ENCODE measurements at regions not wholly inside any gene's neighbourhood (a gene's known extent, or its start where the extent isn't known, plus 50 kb on each side); places are given as distances from the start of the nearest gene placed in this dataset.

DNA sequence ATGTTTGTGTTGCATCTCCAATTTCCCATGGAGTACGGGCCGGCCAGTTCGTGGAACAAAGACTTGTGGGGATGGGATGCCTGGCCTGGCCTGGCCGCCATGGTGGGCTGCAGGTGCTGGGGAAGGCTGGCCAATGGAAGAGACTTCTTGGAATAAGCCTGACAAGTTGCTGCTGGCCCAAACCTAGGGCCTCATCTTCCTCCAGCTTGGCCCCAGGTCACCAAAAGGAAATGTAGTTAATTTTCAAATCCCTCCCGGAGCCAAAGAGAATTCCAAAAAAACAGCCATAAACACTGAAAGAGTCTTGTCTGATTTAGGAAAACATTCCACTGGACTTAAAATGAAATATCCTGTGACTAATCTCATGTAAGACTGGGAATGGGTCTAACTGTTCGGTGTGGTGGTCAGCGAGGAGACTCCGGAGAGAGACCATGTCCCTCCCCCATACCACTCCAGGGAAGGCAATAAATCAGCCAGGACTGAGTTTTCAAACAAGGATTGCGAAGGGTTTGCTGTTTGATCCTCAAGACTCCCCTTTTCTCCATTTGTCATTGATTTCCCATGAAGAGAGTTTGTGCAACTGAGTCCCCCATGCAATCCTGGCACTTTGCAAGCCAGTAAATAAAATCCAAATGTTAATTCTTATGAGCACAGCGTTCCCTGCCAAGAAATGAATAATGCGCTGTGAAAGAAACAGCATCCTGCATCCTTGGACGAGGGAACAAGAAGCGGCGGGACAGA is 128.7 kb upstream of the HABP2 start:
- FAIRE-seq (no peak), DNase-seq (ENCODE audit: insufficient read length, low spot score) (no peak)
- TF ChIP-seq POLR2A (IDR thresholded peaks at IDR 0.05; ENCODE audit: low read depth, low read length), result no peak

DNA sequence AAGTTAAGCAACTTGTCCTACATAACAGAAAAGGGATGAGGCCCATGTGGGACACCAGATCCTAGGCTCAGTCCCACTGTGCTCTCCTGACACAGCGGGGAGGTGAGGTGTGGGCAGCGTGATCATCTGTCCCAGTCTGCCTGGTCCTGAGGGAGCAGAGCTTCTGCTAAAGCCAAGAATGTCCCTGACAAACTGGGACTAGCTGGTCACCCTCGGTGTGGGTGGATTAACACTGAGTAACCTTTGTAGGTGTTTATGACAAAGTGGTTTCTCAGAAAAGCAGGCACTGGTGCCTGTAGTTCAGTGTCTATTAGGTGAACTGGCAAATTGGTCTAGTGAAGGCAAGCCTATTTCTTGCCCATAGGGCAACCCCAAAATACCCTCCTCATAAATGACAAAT is 127.8 kb upstream of the HABP2 start:
- no peak for TF ChIP-seq POLR2A (IDR thresholded peaks at IDR 0.05; ENCODE audit: low read depth, low read length)
- FAIRE-seq, result no peak
- no peak for DNase-seq (ENCODE audit: insufficient read length, low spot score)

DNA sequence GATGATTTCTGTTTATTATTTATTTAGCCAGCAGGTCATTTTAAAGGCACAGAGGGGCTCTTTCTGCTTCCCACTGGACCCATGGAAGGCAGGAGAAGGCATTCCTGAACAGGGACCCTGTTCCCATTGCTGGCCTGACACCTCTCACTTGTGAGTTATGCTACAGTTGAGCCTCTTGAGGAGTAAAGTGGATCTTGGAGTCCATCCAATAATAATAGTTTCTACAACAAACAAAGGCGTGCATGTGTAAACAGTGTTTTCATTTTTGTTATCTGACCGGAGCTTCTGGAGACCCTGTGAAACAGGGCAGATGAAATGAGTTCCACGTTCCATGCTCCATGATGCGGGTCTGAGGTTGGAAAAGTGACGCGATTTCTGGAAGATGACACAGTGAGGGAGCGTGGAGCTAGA is 127.3 kb upstream of the HABP2 start:
- DNase-seq (ENCODE audit: insufficient read length, low spot score), result no peak
- no peak for TF ChIP-seq POLR2A (IDR thresholded peaks at IDR 0.05; ENCODE audit: low read depth, low read length)
- no peak for FAIRE-seq

- DNase-seq (ENCODE audit: insufficient read length, low spot score), result no peak
- FAIRE-seq, result no peak
- no peak for TF ChIP-seq POLR2A (IDR thresholded peaks at IDR 0.05; ENCODE audit: low read depth, low read length)
Observed at GRCh38 chr10:113426181-113426877, 126.5 kb upstream of the HABP2 start.

GRCh38 chr10:113427236-113427735 is 125.6 kb upstream of the HABP2 start:
- FAIRE-seq (no peak), DNase-seq (ENCODE audit: insufficient read length, low spot score) (no peak)
- TF ChIP-seq POLR2A (IDR thresholded peaks at IDR 0.05; ENCODE audit: low read depth, low read length), result no peak

DNA sequence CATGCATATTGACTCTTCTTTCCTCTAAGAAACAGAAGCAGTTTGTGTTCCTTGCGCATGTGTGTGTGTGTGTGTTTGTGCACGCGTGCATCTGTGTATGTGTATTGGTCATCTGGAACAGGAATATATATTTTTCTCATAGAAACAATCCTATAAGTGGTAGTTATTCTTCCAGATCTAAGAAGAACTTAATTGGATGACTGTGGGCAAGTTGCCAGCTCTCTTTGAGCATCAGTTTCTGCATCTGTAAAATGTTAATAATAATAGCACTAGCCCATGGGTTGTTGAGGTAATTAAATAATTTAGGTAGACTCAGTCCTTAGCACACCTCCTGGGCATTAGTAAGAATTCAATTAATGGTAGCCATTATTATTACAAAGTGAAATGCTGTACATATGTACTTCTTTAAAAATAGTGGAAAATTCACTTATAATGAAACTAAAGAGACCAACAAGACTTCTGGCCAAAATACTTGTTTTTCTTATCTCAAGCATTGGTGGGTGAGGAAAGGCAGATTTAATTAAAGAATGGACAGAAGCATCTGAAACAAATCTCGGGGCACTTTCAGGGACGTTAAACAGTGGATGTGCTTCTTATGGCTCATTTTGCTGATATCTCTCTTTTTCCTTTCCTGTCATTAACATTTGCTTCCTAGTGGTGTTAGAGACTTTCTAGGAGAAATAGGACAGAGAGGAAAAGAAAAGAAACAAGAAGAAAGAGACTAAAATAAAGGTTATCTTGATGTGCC is 124.9 kb upstream of the HABP2 start:
- FAIRE-seq (no peak), DNase-seq (ENCODE audit: insufficient read length, low spot score) (no peak)
- TF ChIP-seq POLR2A (IDR thresholded peaks at IDR 0.05; ENCODE audit: low read depth, low read length), result no peak

DNA sequence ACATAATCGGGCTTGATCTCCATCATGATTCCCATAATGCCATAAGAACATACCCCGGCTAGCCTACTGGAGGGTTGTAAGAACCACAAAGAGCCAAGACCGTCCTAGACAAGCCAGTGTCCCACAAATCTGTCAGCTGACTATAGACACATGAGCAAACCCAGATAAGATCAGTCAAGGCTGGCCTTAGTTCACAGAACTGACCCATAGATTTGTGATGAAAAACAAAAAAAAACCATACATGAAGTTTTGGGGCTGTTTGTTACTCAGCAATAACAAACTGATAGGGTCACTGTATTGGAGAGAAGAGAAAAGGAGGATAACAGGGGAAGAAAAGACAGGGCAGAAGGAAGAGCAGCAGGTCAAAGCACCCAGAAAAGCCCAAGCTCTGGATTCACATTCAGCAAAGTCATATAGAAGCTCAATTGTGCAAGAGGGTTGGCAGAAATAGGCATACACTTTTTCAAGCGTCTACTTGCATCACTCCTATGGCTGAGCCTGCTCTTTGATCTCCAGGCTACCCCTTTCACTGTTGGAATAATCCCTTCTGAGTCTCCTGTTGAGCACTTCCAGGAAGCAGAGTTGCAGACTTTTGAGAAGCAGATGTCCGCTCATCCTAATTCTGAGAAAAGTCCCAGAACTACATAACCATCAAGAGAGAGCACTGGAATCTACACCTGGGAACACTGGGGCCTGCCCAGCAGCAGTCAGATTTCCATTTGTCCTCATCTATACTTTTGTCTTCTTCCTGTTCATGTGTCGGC is 122.0 kb upstream of the HABP2 start:
- FAIRE-seq (no peak), DNase-seq (ENCODE audit: insufficient read length, low spot score) (no peak)
- no peak for TF ChIP-seq POLR2A (IDR thresholded peaks at IDR 0.05; ENCODE audit: low read depth, low read length)

GRCh38 chr10:113431398-113432160 is 121.3 kb upstream of the HABP2 start:
- DNase-seq (ENCODE audit: insufficient read length, low spot score) (no peak), FAIRE-seq (no peak)

DNA sequence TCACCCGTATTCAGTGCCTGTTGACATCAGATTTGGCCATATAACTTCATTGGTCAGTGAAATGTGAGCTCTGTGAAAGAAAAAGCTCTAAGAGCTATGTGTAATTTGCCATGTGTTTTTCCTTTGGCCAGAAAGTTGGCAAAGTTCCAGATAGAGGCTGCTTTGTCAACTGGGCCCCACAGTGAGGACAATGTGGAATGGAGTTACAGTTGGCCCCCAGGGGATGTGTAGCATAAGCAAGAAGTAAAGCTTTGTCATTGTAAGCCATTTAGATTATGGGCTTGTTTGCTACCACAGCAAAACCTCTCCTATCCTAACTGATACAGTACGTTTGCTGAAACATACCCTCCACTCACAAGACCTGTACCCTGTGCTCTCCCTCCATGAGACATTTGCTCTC is 119.1 kb upstream of the HABP2 start:
- FAIRE-seq (no peak), DNase-seq (ENCODE audit: insufficient read length, low spot score) (no peak)
- no peak for TF ChIP-seq POLR2A (IDR thresholded peaks at IDR 0.05; ENCODE audit: low read depth, low read length)

More at GRCh38 chr10:113431398-113432160, 121.3 kb upstream of the HABP2 start:
- TF ChIP-seq POLR2A (IDR thresholded peaks at IDR 0.05; ENCODE audit: low read depth, low read length), result no peak

GRCh38 chr10:113434315-113434714 is 118.5 kb upstream of the HABP2 start:
- TF ChIP-seq POLR2A (IDR thresholded peaks at IDR 0.05; ENCODE audit: low read depth, low read length), result no peak
- DNase-seq (ENCODE audit: insufficient read length, low spot score) (no peak), FAIRE-seq (no peak)

DNA sequence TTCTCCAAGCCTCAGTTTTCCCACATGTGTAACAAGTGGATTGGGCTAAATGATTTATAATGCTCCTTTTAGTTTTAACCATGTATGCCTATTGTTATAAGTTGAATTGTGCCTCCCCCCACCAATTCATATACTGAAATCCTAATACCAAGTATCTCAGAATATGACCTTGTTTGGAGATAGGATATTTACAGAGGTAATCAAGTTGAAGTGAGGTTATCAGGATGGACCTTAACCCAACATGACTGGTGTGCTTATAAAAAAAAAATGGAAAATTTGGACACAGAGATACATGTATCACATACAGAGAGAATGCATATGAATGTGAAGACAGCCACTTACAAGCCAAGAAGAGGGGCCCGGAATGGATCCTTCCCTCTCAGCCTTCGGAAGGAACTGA is 117.9 kb upstream of the HABP2 start:
- DNase-seq (ENCODE audit: insufficient read length, low spot score), result no peak
- no peak for FAIRE-seq

GRCh38 chr10:113435881-113436280 is 117.0 kb upstream of the HABP2 start:
- no peak for TF ChIP-seq POLR2A (IDR thresholded peaks at IDR 0.05; ENCODE audit: low read depth, low read length)
- DNase-seq (ENCODE audit: insufficient read length, low spot score) (no peak), FAIRE-seq (no peak)

More for the DNA sequence above, 117.9 kb upstream of the HABP2 start:
- no peak for TF ChIP-seq POLR2A (IDR thresholded peaks at IDR 0.05; ENCODE audit: low read depth, low read length)

- no peak for FAIRE-seq
- TF ChIP-seq POLR2A (IDR thresholded peaks at IDR 0.05; ENCODE audit: low read depth, low read length), result no peak
Observed at GRCh38 chr10:113436851-113437250, 116.0 kb upstream of the HABP2 start.

More at GRCh38 chr10:113436851-113437250, 116.0 kb upstream of the HABP2 start:
- no peak for DNase-seq (ENCODE audit: insufficient read length, low spot score)

Measured in H54 (cell line).